ENCODE measurements at regions not wholly inside any gene's neighbourhood (a gene's known extent, or its start where the extent isn't known, plus 50 kb on each side); places are given as distances from the start of the nearest gene placed in this dataset.

DNA sequence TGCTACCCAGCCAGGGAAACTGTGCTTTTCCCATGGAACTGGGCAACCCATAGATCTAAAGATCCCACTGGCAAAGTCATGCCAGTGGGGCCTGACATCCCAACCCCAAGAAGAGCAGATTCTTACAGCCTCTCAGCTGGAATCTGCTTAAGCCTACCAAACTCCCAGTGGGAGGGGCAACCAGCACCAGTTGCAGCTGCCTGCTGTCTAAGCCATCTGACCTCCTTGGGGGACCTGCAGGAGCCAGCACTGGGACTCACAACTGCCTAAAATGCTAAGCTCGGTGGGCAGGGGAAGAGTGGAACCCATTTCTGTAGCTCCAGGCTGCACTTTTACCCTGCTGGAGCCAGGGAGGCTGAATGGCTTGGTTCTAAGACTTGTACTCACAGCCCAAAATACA, 770.7 kb upstream of the SLC8A1 start:
- TF ChIP-seq EP300 (IDR thresholded peaks at IDR 0.05) (no peak), POLR2AphosphoS5 (IDR thresholded peaks at IDR 0.05) (no peak), POLR2A (IDR thresholded peaks at IDR 0.05) (no peak)
- TF ChIP-seq, protein P1, sequence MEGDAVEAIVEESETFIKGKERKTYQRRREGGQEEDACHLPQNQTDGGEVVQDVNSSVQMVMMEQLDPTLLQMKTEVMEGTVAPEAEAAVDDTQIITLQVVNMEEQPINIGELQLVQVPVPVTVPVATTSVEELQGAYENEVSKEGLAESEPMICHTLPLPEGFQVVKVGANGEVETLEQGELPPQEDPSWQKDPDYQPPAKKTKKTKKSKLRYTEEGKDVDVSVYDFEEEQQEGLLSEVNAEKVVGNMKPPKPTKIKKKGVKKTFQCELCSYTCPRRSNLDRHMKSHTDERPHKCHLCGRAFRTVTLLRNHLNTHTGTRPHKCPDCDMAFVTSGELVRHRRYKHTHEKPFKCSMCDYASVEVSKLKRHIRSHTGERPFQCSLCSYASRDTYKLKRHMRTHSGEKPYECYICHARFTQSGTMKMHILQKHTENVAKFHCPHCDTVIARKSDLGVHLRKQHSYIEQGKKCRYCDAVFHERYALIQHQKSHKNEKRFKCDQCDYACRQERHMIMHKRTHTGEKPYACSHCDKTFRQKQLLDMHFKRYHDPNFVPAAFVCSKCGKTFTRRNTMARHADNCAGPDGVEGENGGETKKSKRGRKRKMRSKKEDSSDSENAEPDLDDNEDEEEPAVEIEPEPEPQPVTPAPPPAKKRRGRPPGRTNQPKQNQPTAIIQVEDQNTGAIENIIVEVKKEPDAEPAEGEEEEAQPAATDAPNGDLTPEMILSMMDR (IDR thresholded peaks at IDR 0.05) = no peak
- intact Hi-C loops (cut with DNase I; ENCODE audit: low total_unique reads) = no loop called here
- H3K27ac ChIP-seq = no peak overlapping the region
- H3K4me1 ChIP-seq = no peaks in the 10 kb centered on the region
- H3K27me3 ChIP-seq = no peaks in the 10 kb centered on the region
- no peak for DNase-seq
- 58 to 100% (median 62%) methylated on average over 1 of the region's 1 CpG for WGBS, 5 donors
- peaks cover 0 to 9% (median 0%) of the 10 kb centered on the region in 4 donors for H3K9me3 ChIP-seq
- H3K36me3 ChIP-seq = no peaks in the 10 kb centered on the region
- no peak overlapping the region for H3K4me3 ChIP-seq

DNA sequence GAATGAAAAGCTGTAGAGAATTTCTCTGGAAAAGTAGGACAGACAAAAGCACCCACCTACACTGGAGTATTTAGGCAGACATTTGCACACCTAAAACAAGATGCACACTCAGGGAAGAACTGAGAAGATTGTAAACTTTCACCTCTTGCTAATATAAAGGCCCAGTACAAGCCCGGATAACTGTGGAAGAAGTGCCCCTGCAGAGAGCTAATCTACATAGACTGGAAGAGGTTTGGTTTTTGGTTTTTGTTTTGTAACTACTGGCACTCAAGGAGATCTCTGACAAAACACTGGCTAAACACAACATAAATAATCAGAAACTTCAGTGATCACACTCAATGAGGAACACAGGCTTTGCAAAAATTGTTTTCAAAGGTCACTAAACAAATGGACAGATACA, 782.2 kb upstream of the SLC8A1 start:
- H3K27ac ChIP-seq = no peak overlapping the region
- no peak for DNase-seq
- H3K4me3 ChIP-seq = no peak overlapping the region
- no peaks in the 10 kb centered on the region for H3K36me3 ChIP-seq
- peaks cover 0 to 28% (median 10%) of the 10 kb centered on the region in 4 donors for H3K9me3 ChIP-seq
- 69 to 84% (median 78%) methylated on average over 1 of the region's 1 CpG for WGBS, 5 donors
- intact Hi-C loops (cut with DNase I; ENCODE audit: low total_unique reads) = no loop called here
- H3K27me3 ChIP-seq = no peaks in the 10 kb centered on the region
- TF ChIP-seq POLR2A (IDR thresholded peaks at IDR 0.05) (no peak), EP300 (IDR thresholded peaks at IDR 0.05) (no peak), POLR2AphosphoS5 (IDR thresholded peaks at IDR 0.05) (no peak)
- TF ChIP-seq, protein P1 (IDR thresholded peaks at IDR 0.05) = no peak
- no peaks in the 10 kb centered on the region for H3K4me1 ChIP-seq

DNA sequence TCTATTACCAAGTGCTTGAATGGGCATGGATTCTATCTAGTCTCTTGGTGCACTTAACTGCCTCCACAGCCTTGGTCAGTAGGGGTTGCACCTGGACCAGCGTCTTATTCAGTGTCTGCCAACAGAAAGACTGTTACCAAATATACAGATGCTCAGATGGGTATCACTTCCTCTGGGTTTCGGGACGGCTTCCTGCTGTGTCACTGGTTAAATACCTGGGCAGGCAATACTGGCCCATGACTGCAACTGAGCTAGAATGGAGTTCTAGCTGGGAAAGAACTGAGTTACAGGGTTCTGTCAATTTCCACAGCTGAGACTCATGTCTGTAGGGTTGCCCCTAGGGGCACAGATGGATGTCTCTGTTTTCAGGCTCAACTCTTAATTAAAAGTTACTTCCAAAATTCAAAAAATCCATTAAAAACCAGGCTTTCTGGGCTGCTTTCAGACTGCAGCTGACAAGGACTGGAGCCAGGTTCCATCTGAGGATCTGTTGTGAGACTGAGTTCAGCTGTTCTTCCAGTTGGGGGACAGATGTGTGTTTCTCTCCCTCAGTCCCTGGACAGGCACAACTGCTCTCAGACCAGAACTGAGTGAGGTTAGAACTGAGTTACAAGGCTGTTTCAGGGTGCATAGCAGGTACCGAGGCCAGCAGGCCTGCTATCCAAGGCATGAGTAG, 789.6 kb upstream of the SLC8A1 start:
- Histone ChIP-seq H3K27ac (no peak overlapping the region), H3K4me1 (no peaks in the 10 kb centered on the region), H3K9me3 (peaks cover 0 to 10% (median 0%) of the 10 kb centered on the region in 4 donors), H3K36me3 (no peaks in the 10 kb centered on the region), H3K27me3 (no peaks in the 10 kb centered on the region), H3K4me3 (no peak overlapping the region)
- 63 to 86% (median 79%) methylated on average over 3 to 4 of the region's 4 CpGs for WGBS, 5 donors
- no peak for TF ChIP-seq POLR2AphosphoS5 (IDR thresholded peaks at IDR 0.05)
- no peak for TF ChIP-seq EP300 (IDR thresholded peaks at IDR 0.05)
- TF ChIP-seq POLR2A (IDR thresholded peaks at IDR 0.05) = no peak
- TF ChIP-seq, protein P1 (IDR thresholded peaks at IDR 0.05) = no peak
- DNase-seq = peak in 1 of 2 donors; percentile 47
- intact Hi-C loops (cut with DNase I; ENCODE audit: low total_unique reads) = no loop called here

DNA sequence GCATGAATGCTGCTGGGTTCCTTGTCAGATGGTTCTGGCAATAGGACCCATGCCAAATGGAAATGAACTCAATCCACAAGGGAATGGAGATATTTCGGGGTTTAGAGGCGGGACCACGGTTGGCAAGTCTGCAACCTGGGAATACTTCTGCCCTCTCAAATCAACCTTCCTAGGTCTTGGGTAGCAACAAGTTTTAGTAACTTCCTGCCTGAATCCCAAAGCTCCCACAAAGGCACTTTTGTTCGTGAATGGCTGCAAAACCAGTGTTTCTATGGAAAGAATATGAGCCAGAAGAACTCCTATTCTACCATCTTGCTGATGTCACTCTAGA, 790.1 kb upstream of the SLC8A1 start:
- 81 to 93% (median 88%) methylated on average over 4 of the region's 4 CpGs for WGBS, 5 donors
- intact Hi-C loops (cut with DNase I; ENCODE audit: low total_unique reads) = no loop called here
- no peaks in the 10 kb centered on the region for H3K36me3 ChIP-seq
- H3K4me1 ChIP-seq = no peaks in the 10 kb centered on the region
- no peak overlapping the region for H3K27ac ChIP-seq
- no peaks in the 10 kb centered on the region for H3K27me3 ChIP-seq
- DNase-seq = no peak
- no peak overlapping the region for H3K4me3 ChIP-seq
- TF ChIP-seq POLR2AphosphoS5 (IDR thresholded peaks at IDR 0.05) = no peak
- TF ChIP-seq, protein P1 (IDR thresholded peaks at IDR 0.05) = no peak
- TF ChIP-seq EP300 (IDR thresholded peaks at IDR 0.05) = no peak
- TF ChIP-seq POLR2A (IDR thresholded peaks at IDR 0.05) = no peak
- H3K9me3 ChIP-seq = peaks cover 0 to 7% (median 0%) of the 10 kb centered on the region in 4 donors

All from stomach (tissue), 8 donors.